GM18951 (cell line): ENCODE measurements at regions not wholly inside any gene's neighbourhood (a gene's known extent, or its start where the extent isn't known, plus 50 kb on each side); places are given as distances from the start of the nearest gene placed in this dataset.
"Not testable (repeated sequence)": the region's sequence is repeated elsewhere in the genome, so short reads cannot be mapped to it uniquely, and the experiment has no call there.

Experiments used
- POLR2A ChIP-seq: IDR thresholded peaks from 4 replicates; pipeline ENCODE4 v1.6.1; 2011; ENCODE audit warnings: mild to moderate bottlenecking; ENCODE audit not compliant: insufficient read length, insufficient read depth; ENCODE audit errors: extremely low read depth
- in situ Hi-C: fragments of 300-500 bp; cut with MboI; formaldehyde crosslinking; loops from one replicate; pipeline ENCODE4 v1.12.0; 2022; ENCODE audit warnings: low sequenced_read_pairs, mixed read lengths, inconsistent platforms; ENCODE audit not compliant: unreplicated experiment

DNA sequence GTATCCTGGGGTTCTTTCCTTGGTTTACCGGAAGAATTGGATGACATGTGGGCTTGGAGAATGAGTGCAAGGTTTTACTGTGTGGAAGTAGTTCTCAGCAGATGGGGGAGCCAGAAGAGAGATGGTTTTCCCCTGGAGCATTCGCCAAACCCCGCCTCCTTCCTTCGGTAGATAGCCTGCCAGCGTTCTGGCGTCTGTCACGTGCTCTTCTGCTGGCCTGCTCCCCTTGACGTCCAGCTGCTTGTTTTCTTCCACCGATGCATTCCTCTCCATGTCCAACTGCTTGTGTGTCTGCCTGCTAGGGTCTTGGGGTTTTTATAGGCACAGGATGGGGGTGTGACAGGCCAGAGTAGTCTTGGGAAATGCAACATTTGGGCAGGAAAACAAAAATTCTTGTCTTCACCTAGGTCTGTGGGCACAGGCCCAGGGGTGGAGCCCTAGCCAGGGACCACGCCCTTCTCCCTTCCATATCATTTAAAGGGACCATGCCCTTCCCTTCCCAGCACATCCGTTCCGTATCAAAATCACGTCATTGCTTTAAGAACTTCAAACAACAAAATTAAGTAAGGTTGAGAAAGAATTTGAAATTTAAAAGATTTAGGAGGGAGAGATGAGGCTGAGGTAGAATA is 538.7 kb upstream of the SMIM31 start:
- in situ Hi-C loops, result no loop called here
- TF ChIP-seq POLR2A, result no peak

DNA sequence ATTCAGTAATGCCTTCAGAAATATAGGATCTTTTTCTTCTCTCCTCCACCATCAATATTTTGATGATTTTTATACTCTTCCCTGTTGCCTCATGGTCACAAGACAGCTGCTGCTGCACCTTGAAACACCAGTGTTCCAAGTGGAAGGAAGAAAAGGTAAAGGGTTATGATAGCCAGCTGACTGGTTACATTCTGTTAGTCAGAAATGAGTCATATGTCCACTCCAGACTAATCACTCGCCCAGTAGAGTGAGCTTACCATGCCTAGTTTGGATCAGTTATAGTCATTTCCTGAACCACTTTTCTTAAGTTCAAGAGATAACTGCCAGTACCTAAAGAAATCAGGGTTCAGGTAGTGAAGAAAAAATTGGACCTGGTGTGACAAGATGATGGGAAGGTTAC is 532.3 kb upstream of the SMIM31 start:
- no peak for TF ChIP-seq POLR2A
- in situ Hi-C loops, result no loop called here

DNA sequence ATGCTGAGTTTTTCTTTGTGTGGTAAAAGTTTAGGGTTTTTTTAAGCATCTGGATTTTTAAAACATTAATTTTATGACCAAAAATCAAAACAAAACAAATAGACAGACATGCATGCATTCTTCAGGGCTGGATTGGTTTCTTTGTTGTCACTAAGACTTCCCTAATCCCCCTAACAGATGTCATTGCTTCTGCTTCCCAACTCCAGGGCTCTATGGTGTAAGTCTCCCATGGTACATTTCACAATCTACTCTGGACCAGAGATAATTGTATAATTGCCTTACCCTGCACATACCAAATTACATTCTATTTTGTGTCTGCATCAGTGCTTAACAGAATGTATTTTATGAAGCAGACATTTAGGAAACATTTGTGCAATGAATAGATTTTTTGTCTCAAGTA is 529.1 kb upstream of the SMIM31 start:
- TF ChIP-seq POLR2A, result no peak

DNA sequence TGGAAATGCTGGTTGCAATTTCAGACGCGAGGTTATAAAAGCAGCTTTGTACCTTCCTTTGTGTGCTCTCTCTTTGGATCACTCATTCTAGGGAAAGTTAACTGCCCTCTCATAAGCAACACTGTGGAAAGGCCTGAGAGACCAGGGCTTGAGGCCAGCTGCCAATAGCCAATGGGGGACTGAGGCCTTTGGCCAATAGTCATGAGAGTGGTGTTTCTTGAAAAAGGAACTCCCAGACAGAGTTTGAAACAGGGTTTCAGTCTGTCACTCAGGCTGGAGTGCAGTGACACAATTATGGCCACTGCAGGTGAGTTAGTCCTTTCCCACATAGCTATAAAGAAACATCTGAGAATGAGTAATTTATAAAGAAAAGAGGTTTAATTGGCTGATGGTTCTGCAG is 524.7 kb upstream of the SMIM31 start:
- in situ Hi-C loops, result no loop called here
- no peak for TF ChIP-seq POLR2A

More for the DNA sequence above, 529.1 kb upstream of the SMIM31 start:
- in situ Hi-C loops, result no loop called here

DNA sequence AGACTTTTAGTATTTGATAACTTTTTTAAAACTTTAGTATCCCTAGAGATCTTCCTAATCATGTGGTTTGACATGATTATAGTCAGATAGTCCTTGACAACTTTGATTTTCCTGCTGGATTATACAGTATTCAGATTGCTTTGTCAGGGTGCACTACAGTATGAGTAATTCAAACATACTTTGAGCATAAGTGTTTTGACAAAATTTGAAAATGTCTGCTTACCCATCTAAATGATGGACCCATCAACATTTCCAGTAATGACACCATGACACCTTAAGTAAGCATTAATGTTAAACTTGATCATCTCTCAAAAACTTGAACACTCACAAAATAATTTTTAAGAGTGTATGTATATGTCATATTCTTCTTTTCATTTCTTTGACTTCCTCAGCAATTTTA is 514.5 kb upstream of the SMIM31 start:
- in situ Hi-C loops, result no loop called here

DNA sequence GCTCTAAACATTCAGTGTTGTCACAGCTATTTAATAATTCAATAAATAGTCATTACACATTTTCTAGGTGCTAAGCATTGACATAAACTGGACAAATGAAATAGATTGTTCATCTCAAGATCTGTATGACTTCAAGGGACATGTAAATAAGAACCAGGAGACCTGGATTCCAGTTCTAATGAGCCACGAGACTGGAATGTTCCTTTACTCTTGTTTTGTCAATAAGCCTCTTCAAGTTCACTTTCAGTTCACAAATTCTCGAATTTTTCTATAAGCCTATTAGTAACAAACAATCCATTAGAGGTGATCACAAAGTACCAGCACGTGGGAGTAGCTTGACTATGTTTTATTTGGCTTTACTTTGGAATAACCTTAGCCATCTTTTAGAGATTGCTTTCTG is 514.0 kb upstream of the SMIM31 start:
- in situ Hi-C loops, result no loop called here
- no peak for TF ChIP-seq POLR2A

More for the DNA sequence above, 514.5 kb upstream of the SMIM31 start:
- no peak for TF ChIP-seq POLR2A

DNA sequence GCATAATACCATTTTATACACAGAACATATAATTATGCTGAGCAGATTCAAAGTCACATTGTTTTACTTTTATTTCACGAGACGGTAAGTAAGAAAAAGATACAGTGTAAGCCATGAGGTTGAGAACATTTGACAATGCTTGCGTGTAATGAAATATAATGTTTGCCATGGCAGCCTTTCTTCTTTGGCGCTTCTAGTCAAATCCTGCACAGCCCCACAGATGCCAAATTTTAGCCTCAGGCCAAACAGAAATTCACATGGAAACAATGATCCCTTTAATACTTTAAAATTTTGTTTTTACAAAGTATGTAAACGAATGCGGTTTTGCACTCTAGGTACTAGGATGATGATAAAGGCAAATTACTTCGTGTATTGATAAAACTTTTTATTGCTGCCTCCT is 502.7 kb upstream of the SMIM31 start:
- no peak for TF ChIP-seq POLR2A
- in situ Hi-C loops, result no loop called here

DNA sequence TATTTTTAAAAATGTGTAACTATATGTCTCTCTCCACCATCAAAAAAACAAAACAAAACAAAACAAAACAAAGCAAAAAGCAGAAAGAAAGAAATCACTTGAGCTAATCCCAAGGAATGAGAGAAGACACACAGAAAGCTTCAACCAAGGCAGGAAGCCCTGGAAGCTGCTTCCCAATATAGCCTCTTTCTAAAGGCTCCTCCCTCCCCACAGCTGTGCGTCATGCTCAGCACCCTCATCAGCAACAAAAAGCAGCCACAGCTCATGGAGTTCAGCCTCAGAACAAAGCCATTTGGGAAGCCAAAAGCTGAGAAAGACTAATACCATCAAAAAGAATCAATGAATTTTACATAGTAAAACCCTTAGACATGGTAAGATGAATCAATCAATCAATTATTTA is 501.6 kb upstream of the SMIM31 start:
- no peak for TF ChIP-seq POLR2A
- in situ Hi-C loops, result no loop called here

DNA sequence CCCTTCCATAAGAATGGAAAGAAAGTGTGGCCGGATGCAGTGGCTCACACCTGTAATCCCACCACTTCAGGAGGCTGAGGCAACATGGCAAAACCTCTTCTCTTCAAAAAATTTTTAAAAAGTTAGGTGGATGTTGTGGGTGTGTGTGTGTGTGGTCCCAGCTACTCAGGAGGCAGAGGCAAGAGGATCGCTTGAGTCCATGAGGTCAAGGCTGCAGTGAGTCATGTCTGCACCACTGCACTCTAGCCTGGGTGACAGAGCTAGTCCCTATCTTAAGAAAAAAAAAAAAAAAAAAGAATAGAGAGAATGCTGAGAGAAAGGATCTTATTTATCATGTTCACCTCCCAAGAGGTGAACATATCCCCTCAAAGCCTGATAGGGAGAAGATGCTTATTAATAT is 492.1 kb upstream of the SMIM31 start:
- in situ Hi-C loops, result no loop called here
- TF ChIP-seq POLR2A, result no peak

DNA sequence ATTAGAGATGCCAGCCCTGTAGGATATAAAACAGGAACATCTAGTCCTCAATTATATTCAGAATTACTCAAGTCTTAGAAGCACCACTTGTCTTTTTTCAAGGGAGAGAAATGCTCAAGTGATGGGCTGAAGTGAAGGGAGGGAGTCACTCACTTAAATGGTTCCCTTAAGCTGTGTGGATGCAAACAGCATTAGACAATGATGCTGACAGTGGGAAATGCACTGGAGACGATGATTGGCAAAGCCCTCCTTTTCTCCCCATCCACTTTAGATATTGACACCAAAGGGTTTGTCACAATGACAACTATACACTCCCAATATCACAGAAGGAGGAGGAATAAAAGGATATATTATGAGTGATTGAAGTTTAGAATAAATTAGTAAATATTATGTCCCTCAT is 491.4 kb upstream of the SMIM31 start:
- in situ Hi-C loops, result not testable (repeated sequence)

DNA sequence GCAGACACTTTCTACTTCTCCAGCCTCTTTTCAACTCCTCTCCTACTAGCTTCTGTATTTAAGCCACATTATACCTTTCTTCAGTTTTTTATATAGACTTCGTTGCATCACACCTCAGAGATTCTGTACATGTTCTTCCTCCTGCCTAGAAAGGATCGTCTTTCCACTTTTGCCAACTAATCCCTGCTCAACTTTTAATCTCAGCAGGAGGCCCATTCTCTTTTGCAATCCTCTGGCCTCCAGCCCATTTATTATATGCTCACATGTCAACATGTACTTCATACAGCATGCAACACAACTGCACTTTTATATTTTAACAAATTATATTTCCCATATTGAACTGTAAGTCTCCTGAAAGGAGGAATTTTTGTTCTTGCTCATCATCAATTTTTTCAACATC is 476.5 kb upstream of the SMIM31 start:
- in situ Hi-C loops, result not testable (repeated sequence)

DNA sequence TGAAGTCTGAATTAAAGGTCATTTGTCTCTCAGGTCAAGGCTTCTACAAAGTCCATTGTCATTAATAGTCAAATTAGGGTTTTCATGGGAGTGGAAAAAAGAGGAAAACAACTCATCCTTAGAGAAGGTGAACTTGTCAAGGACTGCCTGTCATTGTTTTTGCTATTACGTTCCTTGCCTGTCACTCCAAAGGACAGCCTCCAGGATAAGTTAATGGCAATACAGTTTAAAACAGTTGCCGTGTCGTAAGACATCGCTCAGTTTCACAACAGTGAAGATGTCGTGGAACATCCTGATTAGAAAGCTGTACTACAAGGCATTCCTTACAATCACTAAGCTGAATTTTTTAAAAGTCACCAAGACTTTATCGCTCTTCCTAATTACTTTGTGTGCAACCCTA is 466.8 kb upstream of the SMIM31 start:
- TF ChIP-seq POLR2A, result no peak
- in situ Hi-C loops, result no loop called here

DNA sequence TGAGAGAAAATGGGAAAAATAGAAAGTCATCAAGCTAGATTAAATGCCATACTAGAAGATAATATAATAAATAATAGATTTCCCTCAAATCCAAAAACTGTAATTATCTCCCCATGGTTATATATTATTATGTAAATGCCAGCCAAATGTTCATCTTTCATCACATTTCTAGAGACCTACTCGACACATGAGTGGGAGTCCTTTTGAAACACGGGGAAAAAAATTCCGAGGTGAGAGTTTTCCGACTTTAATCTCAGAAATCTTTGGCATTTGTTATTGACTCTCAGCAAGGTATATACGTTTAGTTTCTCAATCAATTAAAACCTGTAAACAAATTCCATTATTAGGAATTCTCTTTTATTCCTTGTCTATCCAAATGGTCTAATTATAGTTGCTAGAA is 465.4 kb upstream of the SMIM31 start:
- no peak for TF ChIP-seq POLR2A
- in situ Hi-C loops, result no loop called here

DNA sequence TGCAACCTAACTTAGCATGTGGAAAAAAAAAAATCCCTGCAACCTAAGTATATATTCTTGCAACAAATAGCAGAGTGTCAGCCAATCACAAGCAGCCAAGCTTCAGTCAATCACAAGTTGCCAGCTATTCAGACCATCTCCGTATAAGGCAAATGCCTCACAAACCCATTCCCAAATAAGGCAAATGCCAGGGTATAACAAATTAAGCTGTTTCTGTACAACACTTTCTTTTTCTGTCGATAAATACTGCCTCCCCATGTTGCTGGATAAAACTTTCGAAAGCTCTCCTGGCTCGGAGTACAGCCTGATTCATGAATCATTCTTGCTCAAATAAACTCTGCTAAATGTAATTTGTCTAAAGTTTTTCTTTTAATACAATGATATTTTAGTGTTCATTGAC is 460.7 kb upstream of the SMIM31 start:
- in situ Hi-C loops, result no loop called here
- TF ChIP-seq POLR2A, result no peak

DNA sequence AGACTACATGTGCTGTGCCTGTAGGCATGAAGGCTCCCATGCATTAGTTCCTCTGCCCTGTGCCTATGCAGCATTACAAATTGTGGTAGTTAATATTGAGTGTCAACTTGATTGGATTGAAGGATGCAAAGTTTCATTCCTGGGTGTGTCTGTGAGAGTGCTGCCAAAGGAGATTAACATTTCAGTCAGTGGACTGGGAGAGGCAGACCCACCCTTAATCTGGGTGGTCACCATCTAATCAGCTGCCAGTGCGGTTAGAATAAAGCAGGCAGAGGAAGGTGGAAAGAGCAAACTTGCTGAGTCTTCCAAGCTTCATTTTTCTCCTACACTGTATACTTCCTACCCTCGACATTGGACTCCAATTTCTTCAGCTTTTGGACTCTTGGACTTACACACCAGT is 460.2 kb upstream of the SMIM31 start:
- in situ Hi-C loops, result no loop called here
- no peak for TF ChIP-seq POLR2A

DNA sequence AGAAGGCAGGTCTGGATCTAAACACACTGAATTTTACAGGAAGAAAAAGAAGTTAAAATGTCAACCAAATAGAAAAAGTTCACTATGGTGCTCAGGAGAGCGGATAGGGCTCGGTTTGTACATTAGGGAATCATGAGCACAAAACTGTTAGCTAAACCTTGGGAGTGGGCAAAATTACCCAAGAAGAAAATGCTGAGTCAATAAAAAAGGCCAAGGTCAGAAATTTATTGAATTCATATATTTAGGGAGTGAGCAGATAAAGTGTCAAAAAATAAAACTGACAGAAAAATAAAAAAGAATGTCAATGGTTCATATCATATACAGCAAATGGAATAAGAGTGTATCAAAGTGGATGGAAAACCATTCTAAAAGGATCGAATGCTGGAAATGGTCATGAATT is 452.5 kb upstream of the SMIM31 start:
- in situ Hi-C loops, result no loop called here
- TF ChIP-seq POLR2A, result no peak
